Mesothelial cell of epicardium (in vitro differentiated cells): ENCODE measurements at regions not wholly inside any gene's neighbourhood (a gene's known extent, or its start where the extent isn't known, plus 50 kb on each side); places are given as distances from the start of the nearest gene placed in this dataset.

Experiments
- DNase-seq, 2 experiments: peaks; one replicate each; pipeline ENCODE4 v3.0.0; 2021; ENCODE audit warnings: low spot score in 2 of 2; ENCODE audit not compliant: unreplicated experiment in 2 of 2
- H3K27ac Mint-ChIP-seq: 2 replicates; pipeline ENCODE4 v1.8.0; 2021; ENCODE audit warnings: mixed read lengths
- H3K27me3 Mint-ChIP-seq: 2 replicates; pipeline ENCODE4 v1.8.0; 2021; ENCODE audit warnings: low read depth, mixed read lengths
- H3K36me3 Mint-ChIP-seq: 2 replicates; pipeline ENCODE4 v1.8.0; 2021; ENCODE audit warnings: mixed read lengths
- H3K4me1 Mint-ChIP-seq: 2 replicates; pipeline ENCODE4 v1.8.0; 2021; ENCODE audit warnings: mixed read lengths
- H3K4me3 Mint-ChIP-seq: 2 replicates; pipeline ENCODE4 v1.8.0; 2021; ENCODE audit warnings: mild to moderate bottlenecking, moderate library complexity, mixed read lengths
- H3K9me3 Mint-ChIP-seq: 2 replicates; pipeline ENCODE4 v1.8.0; 2021; ENCODE audit warnings: mixed read lengths
- TF ChIP-seq, protein P1 (sequence below): fragments of 200-600 bp; sonication (generic); IDR thresholded peaks from one replicate; pipeline ENCODE4 v1.5.0; 2021; ENCODE audit warnings: antibody characterized with exemption; ENCODE audit not compliant: unreplicated experiment

DNA sequence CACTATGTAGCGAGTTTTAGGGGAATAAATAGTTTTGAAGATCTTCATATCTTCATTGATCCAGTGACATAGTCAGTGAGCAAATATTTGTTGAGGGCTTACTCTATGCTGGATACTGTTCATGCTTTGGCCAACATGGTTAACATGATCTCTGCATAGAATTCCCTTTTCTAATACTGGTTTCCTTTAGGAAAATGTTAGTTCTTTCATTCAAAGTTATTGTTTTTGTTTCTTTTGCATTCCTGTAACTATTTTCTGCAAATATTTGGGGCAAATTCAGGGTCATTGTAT is 226.5 kb downstream of the C12orf50 start:
- TF ChIP-seq, protein P1, sequence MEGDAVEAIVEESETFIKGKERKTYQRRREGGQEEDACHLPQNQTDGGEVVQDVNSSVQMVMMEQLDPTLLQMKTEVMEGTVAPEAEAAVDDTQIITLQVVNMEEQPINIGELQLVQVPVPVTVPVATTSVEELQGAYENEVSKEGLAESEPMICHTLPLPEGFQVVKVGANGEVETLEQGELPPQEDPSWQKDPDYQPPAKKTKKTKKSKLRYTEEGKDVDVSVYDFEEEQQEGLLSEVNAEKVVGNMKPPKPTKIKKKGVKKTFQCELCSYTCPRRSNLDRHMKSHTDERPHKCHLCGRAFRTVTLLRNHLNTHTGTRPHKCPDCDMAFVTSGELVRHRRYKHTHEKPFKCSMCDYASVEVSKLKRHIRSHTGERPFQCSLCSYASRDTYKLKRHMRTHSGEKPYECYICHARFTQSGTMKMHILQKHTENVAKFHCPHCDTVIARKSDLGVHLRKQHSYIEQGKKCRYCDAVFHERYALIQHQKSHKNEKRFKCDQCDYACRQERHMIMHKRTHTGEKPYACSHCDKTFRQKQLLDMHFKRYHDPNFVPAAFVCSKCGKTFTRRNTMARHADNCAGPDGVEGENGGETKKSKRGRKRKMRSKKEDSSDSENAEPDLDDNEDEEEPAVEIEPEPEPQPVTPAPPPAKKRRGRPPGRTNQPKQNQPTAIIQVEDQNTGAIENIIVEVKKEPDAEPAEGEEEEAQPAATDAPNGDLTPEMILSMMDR, result no peak
- no peaks in the 10 kb centered on the region for H3K9me3 Mint-ChIP-seq
- no peak overlapping the region for H3K27ac Mint-ChIP-seq
- peaks cover 14% of the 10 kb centered on the region for H3K4me1 Mint-ChIP-seq
- no peaks in the 10 kb centered on the region for H3K36me3 Mint-ChIP-seq
- no peak overlapping the region for H3K4me3 Mint-ChIP-seq
- no peak for DNase-seq
- no peaks in the 10 kb centered on the region for H3K27me3 Mint-ChIP-seq

DNA sequence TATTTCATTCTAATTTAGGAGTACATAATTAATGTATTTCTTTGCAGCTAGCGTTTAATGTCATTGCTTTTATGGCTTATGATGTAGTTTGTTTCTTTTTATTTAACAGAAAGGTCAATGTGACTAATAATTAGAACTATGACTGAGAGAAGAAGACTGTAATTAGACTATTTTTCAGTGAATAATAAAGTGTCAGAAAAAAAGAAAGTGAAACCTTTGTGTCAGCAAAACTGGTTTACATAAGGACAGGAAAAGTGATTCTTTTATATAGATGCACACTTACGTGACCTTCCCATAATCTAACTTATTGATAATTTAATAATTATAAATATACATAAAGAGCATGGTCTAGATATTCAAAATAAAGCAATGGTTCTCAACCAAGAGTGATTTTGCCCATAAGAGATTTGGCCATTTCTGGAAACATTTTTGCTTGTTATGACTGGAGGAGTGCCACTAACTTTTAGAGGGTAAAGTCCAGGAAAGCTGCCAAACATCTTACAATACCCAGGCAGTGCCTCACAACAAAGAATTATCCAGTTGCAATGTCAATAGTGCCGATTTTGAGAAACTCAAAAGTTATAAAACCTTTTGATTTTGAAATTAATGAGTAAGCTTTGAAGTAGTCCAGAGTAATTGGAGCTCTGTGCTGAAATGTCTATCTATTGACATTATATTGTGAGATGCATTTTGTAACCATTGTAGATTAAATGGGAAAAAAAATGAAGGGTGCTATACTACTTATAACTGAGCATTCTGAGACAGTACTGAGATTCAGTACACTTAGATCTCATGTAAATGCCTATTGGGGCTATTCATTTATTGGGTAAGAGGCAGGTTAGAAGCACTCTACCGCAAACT is 227.1 kb downstream of the C12orf50 start:
- Mint-ChIP-seq H3K36me3 (no peaks in the 10 kb centered on the region), H3K4me3 (no peak overlapping the region), H3K27ac (no peak overlapping the region), H3K9me3 (no peaks in the 10 kb centered on the region), H3K27me3 (no peaks in the 10 kb centered on the region), H3K4me1 (peaks cover 16% of the 10 kb centered on the region)
- DNase-seq, result no peak
- TF ChIP-seq, protein P1, result no peak

GRCh38 chr12:87796961-87797516 is 232.2 kb downstream of the C12orf50 start:
- Mint-ChIP-seq H3K4me1 (peaks cover 31% of the 10 kb centered on the region), H3K9me3 (no peaks in the 10 kb centered on the region), H3K27me3 (no peaks in the 10 kb centered on the region), H3K27ac (no peak overlapping the region), H3K36me3 (no peaks in the 10 kb centered on the region), H3K4me3 (no peak overlapping the region)
- TF ChIP-seq, protein P1, result no peak
- DNase-seq, result no peak

- H3K9me3 Mint-ChIP-seq, result no peaks in the 10 kb centered on the region
- no peaks in the 10 kb centered on the region for H3K27me3 Mint-ChIP-seq
- no peak for DNase-seq
- no peaks in the 10 kb centered on the region for H3K36me3 Mint-ChIP-seq
- TF ChIP-seq, protein P1, result no peak
- no peak overlapping the region for H3K4me3 Mint-ChIP-seq
- H3K27ac Mint-ChIP-seq, result peak overlapping the region; percentile 11
- H3K4me1 Mint-ChIP-seq, result peaks cover 26% of the 10 kb centered on the region
Measured at GRCh38 chr12:87795555-87795954, 233.6 kb downstream of the C12orf50 start.

- H3K27ac Mint-ChIP-seq, result peak overlapping the region; percentile 40
- H3K4me3 Mint-ChIP-seq, result no peak overlapping the region
- H3K27me3 Mint-ChIP-seq, result no peaks in the 10 kb centered on the region
- DNase-seq, result no peak
- no peaks in the 10 kb centered on the region for H3K36me3 Mint-ChIP-seq
- TF ChIP-seq, protein P1, result no peak
- H3K9me3 Mint-ChIP-seq, result no peaks in the 10 kb centered on the region
- H3K4me1 Mint-ChIP-seq, result peaks cover 26% of the 10 kb centered on the region
Measured at GRCh38 chr12:87794854-87795253, 234.3 kb downstream of the C12orf50 start.
